Gastrocnemius medialis (tissue), 4 donors: ENCODE measurements at regions not wholly inside any gene's neighbourhood (a gene's known extent, or its start where the extent isn't known, plus 50 kb on each side); places are given as distances from the start of the nearest gene placed in this dataset.

Source experiments
- ATAC-seq, 2 donors: fragments of 150-250 bp; one replicate each; pipeline ENCODE4 v1.9.1; 2016
- DNase-seq, 2 donors: peaks; one replicate each; pipeline ENCODE4 v3.0.0-alpha.2; 2019
- H3K27ac ChIP-seq, 4 donors: fragments of 200-600 bp; sonication (generic); 1 replicate in 1 of 4; 2 replicates in 3 of 4; pipeline ENCODE4 v1.5.1; 2016 to 2018; ENCODE audit warnings: mild to moderate bottlenecking in 2 of 4, moderate library complexity in 1 of 4
- H3K27me3 ChIP-seq, 3 donors: fragments of 200-600 bp; sonication (generic) in 2 of 3; 1 replicate in 1 of 3; 2 replicates in 2 of 3; pipeline versions ENCODE4 v1.5.1 to v1.6.0; 2016 to 2019; ENCODE audit warnings: mild to moderate bottlenecking in 1 of 3, moderate library complexity in 1 of 3
- H3K36me3 ChIP-seq, 2 donors: fragments of 200-600 bp; sonication (generic) in 1 of 2; one replicate each; pipeline ENCODE4 v1.5.1; 2017 to 2018
- H3K4me1 ChIP-seq, 2 donors: fragments of 200-600 bp; sonication (generic) in 1 of 2; one replicate each; pipeline ENCODE4 v1.5.1; 2016 to 2017; ENCODE audit warnings: mild to moderate bottlenecking in 2 of 2
- H3K4me3 ChIP-seq, 4 donors: fragments of 200-600 bp; sonication (generic) in 3 of 4; 1 replicate in 1 of 4; 2 replicates in 3 of 4; pipeline ENCODE4 v1.5.1; 2016 to 2019; ENCODE audit warnings: mild to moderate bottlenecking in 2 of 4
- H3K9me3 ChIP-seq, 3 donors: fragments of 200-600 bp; sonication (generic) in 2 of 3; 1 replicate in 1 of 3; 2 replicates in 2 of 3; pipeline ENCODE4 v1.5.1; 2016 to 2019
- POLR2A ChIP-seq, 2 donors: fragments of 450-650 bp; IDR thresholded peaks; one replicate each; pipeline ENCODE4 v1.6.1; 2017; ENCODE audit warnings: antibody characterized with exemption in 2 of 2, mild to moderate bottlenecking in 2 of 2, moderate library complexity in 2 of 2
- in situ Hi-C, 4 donors: fragments of 200-750 bp; cut with MboI; loops; one replicate each; pipeline versions ENCODE4 v1.15.0 to v1.8.0; 2017; ENCODE audit warnings: low sequenced_read_pairs in 4 of 4
- intact Hi-C: fragments of 100-400 bp; cut with DNase I; formaldehyde crosslinking; loops from one replicate; pipeline ENCODE4 v1.15.1; 2023; ENCODE audit warnings: low total_unique reads
- TF ChIP-seq, protein P1 (sequence below), 5 experiments: fragments of 450-650 bp in 3 of 5; fragments of 200-600 bp in 2 of 5; sonication (generic) in 2 of 5; IDR thresholded peaks in 4 of 5; conservative IDR thresholded peaks in 1 of 5; 1 replicate in 4 of 5; 2 replicates in 1 of 5; pipeline ENCODE4 v1.5.1; 2016 to 2019; ENCODE audit warnings: antibody characterized with exemption in 5 of 5, mild to moderate bottlenecking in 3 of 5, moderate library complexity in 3 of 5

- Histone ChIP-seq H3K4me3 (no peak overlapping the region), H3K36me3 (no peaks in the 10 kb centered on the region), H3K27ac (no peak overlapping the region), H3K27me3 (no peaks in the 10 kb centered on the region), H3K9me3 (no peaks in the 10 kb centered on the region), H3K4me1 (no peaks in the 10 kb centered on the region)
- no peak for ATAC-seq
- no peak for DNase-seq
- intact Hi-C loops (no loop called here), in situ Hi-C loops (no loop called here)
- TF ChIP-seq, protein P1, sequence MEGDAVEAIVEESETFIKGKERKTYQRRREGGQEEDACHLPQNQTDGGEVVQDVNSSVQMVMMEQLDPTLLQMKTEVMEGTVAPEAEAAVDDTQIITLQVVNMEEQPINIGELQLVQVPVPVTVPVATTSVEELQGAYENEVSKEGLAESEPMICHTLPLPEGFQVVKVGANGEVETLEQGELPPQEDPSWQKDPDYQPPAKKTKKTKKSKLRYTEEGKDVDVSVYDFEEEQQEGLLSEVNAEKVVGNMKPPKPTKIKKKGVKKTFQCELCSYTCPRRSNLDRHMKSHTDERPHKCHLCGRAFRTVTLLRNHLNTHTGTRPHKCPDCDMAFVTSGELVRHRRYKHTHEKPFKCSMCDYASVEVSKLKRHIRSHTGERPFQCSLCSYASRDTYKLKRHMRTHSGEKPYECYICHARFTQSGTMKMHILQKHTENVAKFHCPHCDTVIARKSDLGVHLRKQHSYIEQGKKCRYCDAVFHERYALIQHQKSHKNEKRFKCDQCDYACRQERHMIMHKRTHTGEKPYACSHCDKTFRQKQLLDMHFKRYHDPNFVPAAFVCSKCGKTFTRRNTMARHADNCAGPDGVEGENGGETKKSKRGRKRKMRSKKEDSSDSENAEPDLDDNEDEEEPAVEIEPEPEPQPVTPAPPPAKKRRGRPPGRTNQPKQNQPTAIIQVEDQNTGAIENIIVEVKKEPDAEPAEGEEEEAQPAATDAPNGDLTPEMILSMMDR (IDR thresholded peaks at IDR 0.05 in 4 of 5, conservative IDR thresholded peaks at IDR 0.05 in 1 of 5): no peak
- TF ChIP-seq POLR2A (IDR thresholded peaks at IDR 0.05): no peak
These were observed 511.7 kb upstream of the NOX3 start for GRCh38 chr6:155967322-155967721.

GRCh38 chr6:155964544-155964943 lies 508.9 kb upstream of the NOX3 start:
- H3K36me3 ChIP-seq: no peaks in the 10 kb centered on the region
- H3K4me3 ChIP-seq: no peak overlapping the region
- H3K27me3 ChIP-seq: no peaks in the 10 kb centered on the region
- DNase-seq (no peak), ATAC-seq (no peak)
- intact Hi-C loops: no loop called here
- TF ChIP-seq POLR2A (IDR thresholded peaks at IDR 0.05): no peak
- TF ChIP-seq, protein P1 (IDR thresholded peaks at IDR 0.05 in 4 of 5, conservative IDR thresholded peaks at IDR 0.05 in 1 of 5): no peak
- H3K27ac ChIP-seq: no peak overlapping the region
- in situ Hi-C loops: no loop called here
- H3K9me3 ChIP-seq: no peaks in the 10 kb centered on the region
- H3K4me1 ChIP-seq: no peaks in the 10 kb centered on the region

DNA sequence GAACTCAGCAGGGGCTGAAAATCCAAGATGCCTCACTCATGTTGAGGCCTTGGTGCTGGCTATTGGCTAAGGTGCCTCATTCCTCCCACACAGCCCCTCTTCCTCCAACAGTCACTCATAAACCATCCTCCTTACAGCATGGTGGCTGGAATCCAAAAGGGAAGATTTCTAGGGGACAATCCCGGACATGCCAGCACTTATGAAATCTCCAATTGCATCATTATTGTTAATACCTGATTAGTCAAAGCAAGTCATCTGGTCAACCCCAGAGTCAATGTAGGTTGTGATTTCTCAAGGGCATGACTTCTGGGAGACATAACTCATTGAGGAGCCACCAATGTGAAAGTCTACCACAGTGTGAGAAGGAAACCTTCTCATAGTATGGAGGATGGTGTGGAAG lies 506.6 kb upstream of the NOX3 start:
- no peak overlapping the region for H3K27ac ChIP-seq
- no peak for TF ChIP-seq POLR2A (IDR thresholded peaks at IDR 0.05)
- TF ChIP-seq, protein P1 (IDR thresholded peaks at IDR 0.05 in 4 of 5, conservative IDR thresholded peaks at IDR 0.05 in 1 of 5): no peak
- H3K27me3 ChIP-seq: no peaks in the 10 kb centered on the region
- in situ Hi-C loops: no loop called here
- no peaks in the 10 kb centered on the region for H3K36me3 ChIP-seq
- intact Hi-C loops: no loop called here
- no peaks in the 10 kb centered on the region for H3K9me3 ChIP-seq
- ATAC-seq: no peak
- DNase-seq: no peak
- H3K4me3 ChIP-seq: no peak overlapping the region
- no peaks in the 10 kb centered on the region for H3K4me1 ChIP-seq

DNA sequence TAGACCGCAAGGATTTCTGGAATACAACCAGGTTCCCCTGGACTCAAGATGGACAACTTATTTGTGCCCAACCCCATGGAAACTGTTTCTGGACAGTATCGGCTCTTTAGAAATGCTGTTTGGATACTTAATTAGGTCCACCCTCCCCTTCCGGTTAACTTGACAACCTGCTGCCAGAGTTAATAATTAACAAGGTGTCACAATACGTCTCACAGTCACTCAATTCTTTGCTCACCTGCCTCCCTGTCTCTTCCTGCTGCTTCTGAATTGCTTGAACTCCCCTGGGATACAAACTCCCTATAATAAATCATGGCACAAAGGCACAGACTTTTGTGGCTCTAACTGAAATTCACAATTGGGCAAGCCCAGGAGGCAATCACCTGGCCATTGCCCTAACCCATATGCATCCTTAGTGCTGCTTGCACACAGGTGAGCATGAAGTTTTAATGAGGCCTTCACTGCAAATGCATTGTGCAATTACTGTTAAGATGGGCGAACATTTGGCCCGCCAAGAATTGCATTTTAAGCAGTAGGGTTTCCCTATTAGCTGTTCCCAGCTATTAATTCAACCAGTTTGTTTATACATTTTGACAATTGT lies 504.4 kb upstream of the NOX3 start:
- Histone ChIP-seq H3K9me3 (no peaks in the 10 kb centered on the region), H3K27ac (no peak overlapping the region), H3K27me3 (no peaks in the 10 kb centered on the region), H3K4me1 (no peaks in the 10 kb centered on the region), H3K4me3 (no peak overlapping the region), H3K36me3 (no peaks in the 10 kb centered on the region)
- in situ Hi-C loops (no loop called here), intact Hi-C loops (no loop called here)
- ATAC-seq (no peak), DNase-seq (no peak)
- no peak for TF ChIP-seq POLR2A (IDR thresholded peaks at IDR 0.05)
- TF ChIP-seq, protein P1 (IDR thresholded peaks at IDR 0.05 in 4 of 5, conservative IDR thresholded peaks at IDR 0.05 in 1 of 5): no peak

DNA sequence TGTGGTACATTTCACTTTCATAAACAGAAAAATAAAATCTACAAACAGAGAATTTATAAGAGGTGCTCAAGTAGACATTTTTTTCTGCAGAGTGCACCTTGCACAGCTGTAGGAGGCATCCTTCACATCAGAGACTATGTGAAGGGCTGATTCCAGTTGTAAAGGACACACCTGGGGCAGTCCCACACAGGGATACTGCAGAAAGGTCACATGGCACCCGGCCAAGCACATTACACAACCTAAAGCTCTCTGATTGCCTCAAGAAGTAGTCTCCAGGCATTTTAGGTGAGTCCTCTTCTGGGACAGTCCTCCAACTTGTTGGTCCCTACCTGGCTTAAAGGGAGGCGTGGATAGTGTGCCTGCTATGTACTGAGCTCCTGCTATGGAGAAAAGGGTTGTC lies 502.9 kb upstream of the NOX3 start:
- Histone ChIP-seq H3K36me3 (no peaks in the 10 kb centered on the region), H3K9me3 (no peaks in the 10 kb centered on the region), H3K27me3 (no peaks in the 10 kb centered on the region), H3K27ac (no peak overlapping the region), H3K4me3 (no peak overlapping the region), H3K4me1 (no peaks in the 10 kb centered on the region)
- intact Hi-C loops (no loop called here), in situ Hi-C loops (no loop called here)
- ATAC-seq (no peak), DNase-seq (no peak)
- TF ChIP-seq, protein P1 (IDR thresholded peaks at IDR 0.05 in 4 of 5, conservative IDR thresholded peaks at IDR 0.05 in 1 of 5): no peak
- TF ChIP-seq POLR2A (IDR thresholded peaks at IDR 0.05): no peak
